Liver (tissue), 8 donors: ENCODE measurements at regions not wholly inside any gene's neighbourhood (a gene's known extent, or its start where the extent isn't known, plus 50 kb on each side); places are given as distances from the start of the nearest gene placed in this dataset.

Experiments used
- DNase-seq: peaks from one replicate; pipeline ENCODE4 v3.0.0-alpha.2; 2017; ENCODE audit warnings: low spot score
- H3K27ac ChIP-seq, 2 donors: one replicate each; pipeline ENCODE4 v1.7.0; 2013; ENCODE audit warnings: inconsistent platforms in 2 of 2, low read length in 2 of 2, control low read depth in 1 of 2, low read depth in 1 of 2, mild to moderate bottlenecking in 1 of 2
- H3K27me3 ChIP-seq, 4 donors: one replicate each; pipeline versions ENCODE4 v1.6.1 to v1.7.0; 2013; ENCODE audit warnings: low read length in 3 of 4, inconsistent platforms in 1 of 4, mild to moderate bottlenecking in 1 of 4, moderate library complexity in 1 of 4; ENCODE audit not compliant: control insufficient read depth in 4 of 4, insufficient read depth in 4 of 4
- H3K36me3 ChIP-seq, 4 donors: one replicate each; pipeline versions ENCODE4 v1.6.1 to v1.7.0; 2013; ENCODE audit warnings: low read length in 3 of 4, mild to moderate bottlenecking in 3 of 4, low read depth in 1 of 4, moderate library complexity in 1 of 4; ENCODE audit not compliant: control insufficient read depth in 4 of 4, insufficient read depth in 3 of 4
- H3K4me1 ChIP-seq, 4 donors: one replicate each; pipeline versions ENCODE4 v1.6.1 to v1.7.0; 2013; ENCODE audit warnings: low read length in 3 of 4, mild to moderate bottlenecking in 3 of 4, moderate library complexity in 1 of 4; ENCODE audit not compliant: control insufficient read depth in 4 of 4, insufficient read depth in 4 of 4
- H3K4me3 ChIP-seq, 3 donors: one replicate each; pipeline versions ENCODE4 v1.6.1 to v1.7.0; 2013; ENCODE audit warnings: low read length in 3 of 3, control low read depth in 1 of 3, low read depth in 1 of 3, mild to moderate bottlenecking in 1 of 3
- H3K9ac ChIP-seq, 2 donors: one replicate each; pipeline ENCODE4 v1.7.0; 2013; ENCODE audit warnings: low read length in 2 of 2, mild to moderate bottlenecking in 2 of 2, moderate library complexity in 2 of 2, control low read depth in 1 of 2, low read depth in 1 of 2
- H3K9me3 ChIP-seq, 4 donors: one replicate each; pipeline versions ENCODE4 v1.6.1 to v1.7.0; 2013; ENCODE audit warnings: low read length in 3 of 4; ENCODE audit not compliant: control insufficient read depth in 4 of 4
- EGR1 ChIP-seq, 2 donors: IDR thresholded peaks; 2 replicates each; pipeline ENCODE4 v1.6.1; 2016 to 2018; ENCODE audit warnings: antibody characterized with exemption in 2 of 2, low read depth in 2 of 2
- FOXA1 ChIP-seq: IDR thresholded peaks from 2 replicates; pipeline ENCODE4 v1.6.1; 2016; ENCODE audit warnings: antibody characterized with exemption
- FOXA2 ChIP-seq: IDR thresholded peaks from 2 replicates; pipeline ENCODE4 v1.6.1; 2016; ENCODE audit warnings: antibody characterized with exemption
- GABPA ChIP-seq, 2 donors: IDR thresholded peaks in 1 of 2; conservative IDR thresholded peaks in 1 of 2; 2 replicates each; pipeline ENCODE4 v1.6.1; 2016; ENCODE audit warnings: antibody characterized with exemption in 2 of 2, mild to moderate bottlenecking in 1 of 2, moderate library complexity in 1 of 2
- HNF4A ChIP-seq, 2 donors: conservative IDR thresholded peaks; 2 replicates each; pipeline ENCODE4 v1.6.1; 2016; ENCODE audit warnings: antibody characterized with exemption in 2 of 2, mild to moderate bottlenecking in 2 of 2
- HNF4G ChIP-seq: IDR thresholded peaks from 2 replicates; pipeline ENCODE4 v1.6.1; 2016; ENCODE audit warnings: antibody characterized with exemption
- JUND ChIP-seq, 2 donors: IDR thresholded peaks; 2 replicates each; pipeline ENCODE4 v1.6.1; 2016; ENCODE audit warnings: antibody characterized with exemption in 2 of 2
- NR2F2 ChIP-seq: IDR thresholded peaks from 2 replicates; pipeline ENCODE4 v1.6.1; 2016; ENCODE audit warnings: antibody characterized with exemption
- RAD21 ChIP-seq, 2 donors: IDR thresholded peaks; 2 replicates each; pipeline ENCODE4 v1.6.1; 2016; ENCODE audit warnings: antibody characterized with exemption in 2 of 2, mild to moderate bottlenecking in 2 of 2
- REST ChIP-seq: IDR thresholded peaks from 2 replicates; pipeline ENCODE4 v1.6.1; 2016; ENCODE audit warnings: antibody characterized with exemption, mild to moderate bottlenecking
- RXRA ChIP-seq, 2 donors: IDR thresholded peaks; 2 replicates each; pipeline ENCODE4 v1.6.1; 2017 to 2018; ENCODE audit warnings: antibody characterized with exemption in 2 of 2, mild to moderate bottlenecking in 1 of 2
- SP1 ChIP-seq: IDR thresholded peaks from 2 replicates; pipeline ENCODE4 v1.6.1; 2018; ENCODE audit warnings: antibody characterized with exemption, mild to moderate bottlenecking
- TAF1 ChIP-seq: conservative IDR thresholded peaks from 2 replicates; pipeline ENCODE4 v1.6.1; 2016; ENCODE audit warnings: antibody characterized with exemption, mild to moderate bottlenecking
- YY1 ChIP-seq: IDR thresholded peaks from 2 replicates; pipeline ENCODE4 v1.6.1; 2016; ENCODE audit warnings: antibody characterized with exemption, mild to moderate bottlenecking
- ZBTB33 ChIP-seq: IDR thresholded peaks from 2 replicates; pipeline ENCODE4 v1.6.1; 2016; ENCODE audit warnings: antibody characterized with exemption
- WGBS: extraction: QIAGEN DNeasy Blood & Tissue Kit; methylation state at CpG from one replicate; pipeline ENCODE4 v1.1.7; 2013; 5-methylcytosine and 5-hydroxymethylcytosine counted together
- TF ChIP-seq, protein P1 (sequence below): IDR thresholded peaks from 2 replicates; pipeline ENCODE4 v1.6.1; 2016; ENCODE audit warnings: antibody characterized with exemption
- TF ChIP-seq, protein P2 (sequence below): fragments of 150-350 bp; IDR thresholded peaks from 2 replicates; pipeline ENCODE4 v1.5.1; 2017; ENCODE audit warnings: improper control_type of control experiment, low read depth, low read length; ENCODE audit not compliant: missing input control
- TF ChIP-seq, protein P3 (sequence below): IDR thresholded peaks from 2 replicates; pipeline ENCODE4 v1.6.1; 2016; ENCODE audit warnings: antibody characterized with exemption
- donor health status: healthy.
- donor health status: healthy.
- donor health status: healthy.
- donor health status: healthy.
- donor health status: healthy.

GRCh38 chr2:467101-467500 lies 179.2 kb upstream of the ALKAL2 start:
- DNase-seq: no peak
- H3K4me3 ChIP-seq: no peak overlapping the region
- H3K9ac ChIP-seq: no peak overlapping the region
- no peak overlapping the region for H3K27ac ChIP-seq
- H3K27me3 ChIP-seq: peaks cover 0 to 17% (median 1%) of the 10 kb centered on the region in 4 donors
- no peaks in the 10 kb centered on the region for H3K4me1 ChIP-seq
- TF ChIP-seq YY1 (no peak), REST (no peak), ZBTB33 (no peak), HNF4A (conservative IDR thresholded peaks at IDR 0.05) (no peak), EGR1 (IDR thresholded peaks at IDR 0.05; ENCODE audit: low read depth in 2 of 2) (no peak), RXRA (IDR thresholded peaks at IDR 0.05) (no peak), HNF4G (no peak), JUND (IDR thresholded peaks at IDR 0.05) (no peak)
- H3K36me3 ChIP-seq: no peaks in the 10 kb centered on the region
- peaks cover 0 to 4% (median 0%) of the 10 kb centered on the region in 4 donors for H3K9me3 ChIP-seq
- WGBS: 61% methylated on average over 15 of the region's 15 CpGs

- WGBS: 81% methylated on average over 19 of the region's 19 CpGs
- TF ChIP-seq, protein P1, sequence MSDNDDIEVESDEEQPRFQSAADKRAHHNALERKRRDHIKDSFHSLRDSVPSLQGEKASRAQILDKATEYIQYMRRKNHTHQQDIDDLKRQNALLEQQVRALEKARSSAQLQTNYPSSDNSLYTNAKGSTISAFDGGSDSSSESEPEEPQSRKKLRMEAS: no peak
- TF ChIP-seq YY1 (no peak), FOXA2 (no peak), TAF1 (no peak), HNF4G (no peak), RAD21 (IDR thresholded peaks at IDR 0.05) (no peak), NR2F2 (no peak), REST (no peak), FOXA1 (no peak), ZBTB33 (no peak), GABPA (IDR thresholded peaks at IDR 0.05 in 1 of 2, conservative IDR thresholded peaks at IDR 0.05 in 1 of 2) (no peak), RXRA (IDR thresholded peaks at IDR 0.05) (no peak), SP1 (no peak), JUND (IDR thresholded peaks at IDR 0.05) (no peak), HNF4A (conservative IDR thresholded peaks at IDR 0.05) (no peak)
- TF ChIP-seq, protein P2, sequence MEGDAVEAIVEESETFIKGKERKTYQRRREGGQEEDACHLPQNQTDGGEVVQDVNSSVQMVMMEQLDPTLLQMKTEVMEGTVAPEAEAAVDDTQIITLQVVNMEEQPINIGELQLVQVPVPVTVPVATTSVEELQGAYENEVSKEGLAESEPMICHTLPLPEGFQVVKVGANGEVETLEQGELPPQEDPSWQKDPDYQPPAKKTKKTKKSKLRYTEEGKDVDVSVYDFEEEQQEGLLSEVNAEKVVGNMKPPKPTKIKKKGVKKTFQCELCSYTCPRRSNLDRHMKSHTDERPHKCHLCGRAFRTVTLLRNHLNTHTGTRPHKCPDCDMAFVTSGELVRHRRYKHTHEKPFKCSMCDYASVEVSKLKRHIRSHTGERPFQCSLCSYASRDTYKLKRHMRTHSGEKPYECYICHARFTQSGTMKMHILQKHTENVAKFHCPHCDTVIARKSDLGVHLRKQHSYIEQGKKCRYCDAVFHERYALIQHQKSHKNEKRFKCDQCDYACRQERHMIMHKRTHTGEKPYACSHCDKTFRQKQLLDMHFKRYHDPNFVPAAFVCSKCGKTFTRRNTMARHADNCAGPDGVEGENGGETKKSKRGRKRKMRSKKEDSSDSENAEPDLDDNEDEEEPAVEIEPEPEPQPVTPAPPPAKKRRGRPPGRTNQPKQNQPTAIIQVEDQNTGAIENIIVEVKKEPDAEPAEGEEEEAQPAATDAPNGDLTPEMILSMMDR: no peak
- TF ChIP-seq, protein P3, sequence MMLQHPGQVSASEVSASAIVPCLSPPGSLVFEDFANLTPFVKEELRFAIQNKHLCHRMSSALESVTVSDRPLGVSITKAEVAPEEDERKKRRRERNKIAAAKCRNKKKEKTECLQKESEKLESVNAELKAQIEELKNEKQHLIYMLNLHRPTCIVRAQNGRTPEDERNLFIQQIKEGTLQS: no peak
- peaks cover 0 to 17% (median 1%) of the 10 kb centered on the region in 4 donors for H3K27me3 ChIP-seq
Measured at GRCh38 chr2:464562-465309, 176.8 kb upstream of the ALKAL2 start.

More at GRCh38 chr2:464562-465309, 176.8 kb upstream of the ALKAL2 start:
- Histone ChIP-seq H3K4me1 (no peaks in the 10 kb centered on the region), H3K4me3 (no peak overlapping the region), H3K9ac (no peak overlapping the region), H3K9me3 (no peaks in the 10 kb centered on the region), H3K27ac (no peak overlapping the region), H3K36me3 (no peaks in the 10 kb centered on the region)
- DNase-seq: no peak
